ENCODE measurements at regions not wholly inside any gene's neighbourhood (a gene's known extent, or its start where the extent isn't known, plus 50 kb on each side); places are given as distances from the start of the nearest gene placed in this dataset.

DNA sequence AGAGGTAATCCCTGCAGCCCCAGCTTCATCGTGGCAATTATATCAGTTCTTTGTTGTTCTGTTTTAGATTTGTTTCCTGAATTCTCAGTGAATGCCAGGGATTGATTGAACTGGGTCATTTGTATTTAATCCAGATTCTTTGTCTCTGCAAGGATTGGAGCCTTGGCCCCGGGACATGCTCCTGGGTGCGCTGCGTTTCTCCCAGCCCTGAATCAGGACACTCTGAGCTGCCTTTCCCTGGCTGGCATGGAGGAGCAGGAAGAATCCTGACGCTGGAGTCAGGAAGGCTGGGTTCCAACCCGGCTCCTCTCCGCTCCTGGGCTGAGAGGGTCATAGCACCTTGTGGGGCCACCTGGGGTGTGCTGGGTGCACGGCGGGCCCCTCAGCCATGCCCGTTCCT lies 545.6 kb downstream of the QKI start:
- Histone ChIP-seq H2BK120ac (ENCODE audit: low read depth, low read length) (no peak overlapping the region), H3K4me3 (ENCODE audit: insufficient read depth, low read depth, low read length) (no peak overlapping the region), H3K79me1 (ENCODE audit: low read depth in 1 of 2, low read length in 2 of 2) (no peaks in the 10 kb centered on the region), H3K14ac (replicated peaks; ENCODE audit: low read depth, low read length) (no peak overlapping the region), H2BK20ac (ENCODE audit: low read depth, low read length) (no peak overlapping the region), H3K23ac (ENCODE audit: low read depth, low read length) (no peak overlapping the region), H4K91ac (ENCODE audit: insufficient read depth, low read depth, low read length) (no peak overlapping the region), H2AK9ac (replicated peaks; ENCODE audit: low read depth, low read length, poor library complexity) (no peak overlapping the region), H3K27ac (ENCODE audit: insufficient read depth, low read length) (no peak overlapping the region), H4K5ac (ENCODE audit: low read depth, low read length) (no peak overlapping the region), H3K4me1 (ENCODE audit: control insufficient read depth, insufficient read depth, low read length) (peaks cover 5% of the 10 kb centered on the region; the same call in 1 of the 2 replicates), H4K20me1 (ENCODE audit: insufficient read depth, low read length) (no peaks in the 10 kb centered on the region), H3K9me1 (ENCODE audit: insufficient read depth, low read length) (no peaks in the 10 kb centered on the region), H4K8ac (ENCODE audit: low read depth in 2 of 2, low read length in 2 of 2) (no peak overlapping the region), H2AFZ (replicated peaks; ENCODE audit: low read length, poor library complexity) (peak overlapping the region; percentile 2), H3K36me3 (ENCODE audit: control insufficient read depth, insufficient read depth, low read length) (no peaks in the 10 kb centered on the region), H3K9ac (ENCODE audit: low read depth, low read length) (no peak overlapping the region), H3K56ac (ENCODE audit: extremely low read depth, insufficient read depth, low read length) (no peak overlapping the region), H3K9me3 (ENCODE audit: control insufficient read depth, insufficient read depth, low read length) (no peaks in the 10 kb centered on the region), H2AK5ac (ENCODE audit: low read depth, low read length) (no peak overlapping the region), H3K4me2 (ENCODE audit: low read depth, low read length) (no peak overlapping the region), H2BK5ac (ENCODE audit: low read depth, low read length, poor library complexity, severe bottlenecking) (no peak overlapping the region), H3K4ac (ENCODE audit: low read depth, low read length) (no peak overlapping the region), H3K18ac (ENCODE audit: low read depth, low read length) (no peak overlapping the region), H3K27me3 (ENCODE audit: control insufficient read depth, insufficient read depth, low read length) (no peaks in the 10 kb centered on the region), H2BK15ac (ENCODE audit: low read depth, low read length) (no peak overlapping the region)
- ATAC-seq (ENCODE audit: low read depth), result no peak
- no peak for DNase-seq
- TF ChIP-seq NFE2L2 (IDR thresholded peaks at IDR 0.05; ENCODE audit: low read depth, low read length), result no peak
- TF ChIP-seq RFX5 (IDR thresholded peaks at IDR 0.05; ENCODE audit: low read depth, low read length), result no peak
- TF ChIP-seq FOS (IDR thresholded peaks at IDR 0.05; ENCODE audit: low read depth, low read length), result no peak
- TF ChIP-seq MXI1 (IDR thresholded peaks at IDR 0.05; ENCODE audit: borderline replicate concordance, low read depth, low read length), result no peak
- TF ChIP-seq BHLHE40 (IDR thresholded peaks at IDR 0.05; ENCODE audit: low read depth, low read length), result no peak
- no peak for TF ChIP-seq POLR2A (IDR thresholded peaks at IDR 0.05; ENCODE audit: low read depth, low read length)
- TF ChIP-seq, protein P1, sequence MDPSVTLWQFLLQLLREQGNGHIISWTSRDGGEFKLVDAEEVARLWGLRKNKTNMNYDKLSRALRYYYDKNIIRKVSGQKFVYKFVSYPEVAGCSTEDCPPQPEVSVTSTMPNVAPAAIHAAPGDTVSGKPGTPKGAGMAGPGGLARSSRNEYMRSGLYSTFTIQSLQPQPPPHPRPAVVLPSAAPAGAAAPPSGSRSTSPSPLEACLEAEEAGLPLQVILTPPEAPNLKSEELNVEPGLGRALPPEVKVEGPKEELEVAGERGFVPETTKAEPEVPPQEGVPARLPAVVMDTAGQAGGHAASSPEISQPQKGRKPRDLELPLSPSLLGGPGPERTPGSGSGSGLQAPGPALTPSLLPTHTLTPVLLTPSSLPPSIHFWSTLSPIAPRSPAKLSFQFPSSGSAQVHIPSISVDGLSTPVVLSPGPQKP (IDR thresholded peaks at IDR 0.05; ENCODE audit: borderline replicate concordance, low read depth, low read length), result no peak
- TF ChIP-seq MAFK (IDR thresholded peaks at IDR 0.05; ENCODE audit: low read depth, low read length), result no peak
- no peak for TF ChIP-seq RAD21 (IDR thresholded peaks at IDR 0.05; ENCODE audit: low read length)
- no peak for TF ChIP-seq SMC3 (IDR thresholded peaks at IDR 0.05; ENCODE audit: low read depth, low read length)
- TF ChIP-seq USF2 (IDR thresholded peaks at IDR 0.05; ENCODE audit: low read depth, low read length), result no peak
- no peak for TF ChIP-seq CEBPB (IDR thresholded peaks at IDR 0.05; ENCODE audit: low read depth, low read length)
- TF ChIP-seq MAZ (IDR thresholded peaks at IDR 0.05; ENCODE audit: borderline replicate concordance, low read depth, low read length), result no peak
- TF ChIP-seq CHD1 (IDR thresholded peaks at IDR 0.05; ENCODE audit: low read depth, low read length), result no peak
- TF ChIP-seq, protein P2, sequence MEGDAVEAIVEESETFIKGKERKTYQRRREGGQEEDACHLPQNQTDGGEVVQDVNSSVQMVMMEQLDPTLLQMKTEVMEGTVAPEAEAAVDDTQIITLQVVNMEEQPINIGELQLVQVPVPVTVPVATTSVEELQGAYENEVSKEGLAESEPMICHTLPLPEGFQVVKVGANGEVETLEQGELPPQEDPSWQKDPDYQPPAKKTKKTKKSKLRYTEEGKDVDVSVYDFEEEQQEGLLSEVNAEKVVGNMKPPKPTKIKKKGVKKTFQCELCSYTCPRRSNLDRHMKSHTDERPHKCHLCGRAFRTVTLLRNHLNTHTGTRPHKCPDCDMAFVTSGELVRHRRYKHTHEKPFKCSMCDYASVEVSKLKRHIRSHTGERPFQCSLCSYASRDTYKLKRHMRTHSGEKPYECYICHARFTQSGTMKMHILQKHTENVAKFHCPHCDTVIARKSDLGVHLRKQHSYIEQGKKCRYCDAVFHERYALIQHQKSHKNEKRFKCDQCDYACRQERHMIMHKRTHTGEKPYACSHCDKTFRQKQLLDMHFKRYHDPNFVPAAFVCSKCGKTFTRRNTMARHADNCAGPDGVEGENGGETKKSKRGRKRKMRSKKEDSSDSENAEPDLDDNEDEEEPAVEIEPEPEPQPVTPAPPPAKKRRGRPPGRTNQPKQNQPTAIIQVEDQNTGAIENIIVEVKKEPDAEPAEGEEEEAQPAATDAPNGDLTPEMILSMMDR (conservative IDR thresholded peaks at IDR 0.05; ENCODE audit: low read depth, low read length), result no peak
- no peak for TF ChIP-seq RCOR1 (IDR thresholded peaks at IDR 0.05; ENCODE audit: insufficient replicate concordance, low read length)
- in situ Hi-C loops (cut with MboI; ENCODE audit: low sequenced_read_pairs) (loop anchor here (25.0 kb wide), 1 partner anchor 373 kb away; no protein-coding TSS in a partner anchor), dilution Hi-C loops (cut with HindIII; ENCODE audit: low sequenced_read_pairs, unreplicated experiment) (no loop called here), intact Hi-C loops (cut with micrococcal nuclease) (loop anchor here (10.0 kb wide), 1 partner anchor 1085 kb away; no protein-coding TSS in a partner anchor)
- ChIA-PET POLR2A (ENCODE audit: unreplicated experiment) (no interaction called here), CTCF (no interaction called here)
- BruUV-seq (replicated peaks), result no TSS peak
- 93% methylated on average over 3 of the region's 10 CpGs; no CpG with 5 or more reads in 1 of the 2 experiments for WGBS, 2 experiments (ENCODE audit: extremely low coverage in 2 of 2, insufficient read length in 1 of 2)

Measured in IMR-90 (cell line).